NCI-H748 treated with DMSO at 0.1 percent for 48 hours (cell line): ENCODE measurements at regions not wholly inside any gene's neighbourhood (a gene's known extent, or its start where the extent isn't known, plus 50 kb on each side); places are given as distances from the start of the nearest gene placed in this dataset.
A peak's percentile ranks its signal among the peaks of the same experiment; 100 is the strongest.

Experiments
- DNase-seq: peaks from one replicate; lab custom pipeline; 2025; lab: John Stamatoyannopoulos, UW

DNA sequence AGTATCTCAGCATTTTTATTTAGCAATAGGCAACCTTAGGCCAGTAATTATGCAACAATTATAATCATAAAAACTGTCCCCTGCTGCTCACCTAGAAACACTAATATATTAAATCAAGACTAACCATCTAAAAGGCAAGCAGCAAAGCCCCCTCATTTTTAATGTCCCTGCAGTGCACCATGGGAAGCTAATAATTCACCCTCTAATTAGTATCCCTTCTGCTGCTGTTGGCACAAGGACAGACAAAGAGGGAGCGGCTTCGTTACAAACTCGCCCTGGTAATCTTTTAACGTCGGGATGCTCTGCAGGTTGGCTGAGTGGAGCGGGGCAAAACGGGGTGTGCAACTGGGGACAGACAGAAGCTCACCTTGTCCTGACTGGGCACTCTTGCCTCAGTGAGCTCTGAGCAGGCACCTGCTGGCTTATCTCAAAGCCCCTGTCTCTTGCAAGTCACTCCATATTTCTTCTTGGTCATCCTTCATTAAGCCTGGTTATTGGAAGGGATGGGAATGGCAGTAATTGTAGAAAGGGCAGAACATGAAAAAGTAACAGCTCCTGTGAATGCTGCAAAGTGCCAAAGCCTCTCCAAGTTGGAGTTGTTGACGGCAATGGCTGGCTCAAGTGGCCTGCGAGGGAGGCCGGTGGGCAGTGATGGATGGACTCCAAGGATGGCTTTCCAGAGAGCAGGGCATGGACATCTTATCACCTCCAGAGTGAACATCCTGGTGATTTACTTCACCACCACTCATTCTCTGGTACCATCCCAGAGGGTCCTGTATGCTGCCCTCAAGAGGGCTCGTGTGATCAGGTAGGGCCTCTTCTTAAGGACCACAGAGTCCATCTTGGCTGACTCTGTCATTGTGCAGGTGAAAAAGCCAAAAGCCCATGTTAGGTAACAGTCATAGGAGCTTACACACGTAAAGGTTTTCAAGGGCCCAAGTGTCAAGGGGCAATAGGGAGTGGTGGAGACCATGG, 219.6 kb upstream of the N4BP1 start:
- DNase-seq = peak; percentile 0

DNA sequence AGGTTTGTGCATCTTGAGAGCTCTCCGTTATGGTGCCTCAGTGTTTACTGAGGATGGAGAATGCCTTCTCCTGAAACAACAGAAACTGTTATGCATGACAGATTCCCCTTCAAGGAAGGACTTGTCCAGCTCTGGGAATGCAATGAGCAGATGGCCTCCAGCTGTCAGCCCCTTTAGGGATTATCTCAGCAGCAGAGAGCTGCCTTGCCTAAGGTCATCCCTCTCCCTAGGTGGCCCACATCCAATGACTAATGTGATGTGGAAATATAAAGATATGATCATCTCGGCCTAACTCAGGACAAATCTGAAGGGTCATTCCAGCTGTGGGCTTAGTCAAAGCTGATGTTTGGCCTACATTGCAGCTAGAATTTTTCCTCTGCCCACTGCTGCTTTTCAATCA, 214.3 kb upstream of the N4BP1 start:
- DNase-seq = no peak

DNA sequence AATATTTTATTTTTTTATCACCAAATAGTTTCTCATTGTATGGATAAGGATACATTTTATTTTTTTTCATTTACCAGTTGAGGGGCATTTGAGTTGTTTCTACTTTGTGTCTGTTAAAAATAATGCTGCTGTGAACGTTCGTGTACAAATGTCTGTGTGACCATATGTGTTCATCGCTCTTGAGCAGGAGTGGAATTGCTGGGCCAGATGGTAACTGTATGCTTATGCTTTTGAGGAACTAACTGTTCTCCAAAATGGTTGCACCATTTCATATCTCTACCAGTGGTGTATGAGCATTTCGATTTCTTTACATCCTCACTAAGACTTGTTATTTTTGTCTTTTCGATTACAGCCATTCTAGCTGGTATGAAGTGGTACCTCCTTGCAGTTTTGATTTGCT, 212.5 kb upstream of the N4BP1 start:
- no peak for DNase-seq

GRCh38 chr16:48820379-48820778, 210.4 kb upstream of the N4BP1 start:
- DNase-seq = no peak

GRCh38 chr16:48818257-48818656, 208.3 kb upstream of the N4BP1 start:
- no peak for DNase-seq

- DNase-seq = no peak
Observed at GRCh38 chr16:48817032-48817431, 207.1 kb upstream of the N4BP1 start.

DNA sequence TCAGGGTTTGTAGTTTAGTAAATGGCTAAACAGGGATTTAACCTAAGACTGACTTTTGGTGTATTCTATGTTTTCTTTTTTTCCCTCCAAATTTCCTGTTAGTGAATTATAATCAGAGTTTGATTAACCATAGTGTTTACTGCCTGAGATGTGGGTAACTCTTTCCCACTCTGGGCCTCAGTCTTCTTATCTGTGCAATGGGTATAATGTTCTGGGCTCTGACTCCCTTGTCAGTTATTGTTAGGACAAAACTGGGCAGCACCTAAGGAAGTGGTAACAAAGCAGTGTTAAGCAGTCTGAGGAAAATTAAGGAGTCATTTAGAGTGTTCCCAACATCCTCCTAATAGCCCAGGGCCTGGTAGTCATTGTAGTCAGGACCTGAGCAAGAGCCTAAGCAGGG, 206.4 kb upstream of the N4BP1 start:
- DNase-seq = no peak

- DNase-seq = no peak
Observed at GRCh38 chr16:48814994-48815393, 205.0 kb upstream of the N4BP1 start.

DNA sequence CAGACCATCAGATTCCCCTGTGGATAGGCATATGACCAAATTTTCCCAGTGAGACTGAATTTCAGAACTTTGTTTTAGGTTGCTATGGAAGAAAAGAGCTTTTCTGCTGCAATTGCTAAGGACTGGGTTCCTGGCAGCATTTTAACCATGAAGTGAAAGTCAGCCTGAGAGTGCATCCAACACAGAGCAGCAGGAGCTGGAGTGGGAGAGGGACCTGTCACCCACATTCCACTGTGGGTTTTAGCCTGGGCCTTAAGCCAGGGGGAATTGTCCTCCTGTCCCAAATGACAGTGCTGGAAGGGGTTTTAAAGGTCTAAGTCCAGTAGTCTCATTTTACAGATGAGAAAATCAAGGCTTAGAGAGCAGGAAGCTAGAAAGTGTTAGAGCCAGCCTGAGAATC, 203.5 kb upstream of the N4BP1 start:
- DNase-seq = no peak

DNA sequence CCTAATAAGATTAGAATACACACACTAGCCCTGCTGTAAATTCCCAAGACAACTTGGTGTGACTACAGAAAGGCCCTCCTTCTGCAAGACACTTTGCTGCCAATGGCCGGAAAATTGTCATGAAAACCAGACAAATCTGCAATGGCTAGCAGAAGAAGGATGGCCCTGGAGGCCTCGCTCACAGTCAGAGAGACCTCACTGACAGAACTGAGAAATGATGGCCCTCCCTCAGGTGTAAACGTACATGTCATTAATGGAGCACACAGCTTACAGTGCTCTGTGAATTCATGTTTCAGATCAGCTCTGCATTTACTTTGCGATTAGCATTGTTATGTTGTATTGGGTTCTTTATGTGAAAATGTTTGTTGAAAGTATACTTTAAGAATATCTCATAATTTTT, 202.9 kb upstream of the N4BP1 start:
- DNase-seq = no peak

- no peak for DNase-seq
Observed at GRCh38 chr16:48811478-48811877, 201.5 kb upstream of the N4BP1 start.

GRCh38 chr16:48810803-48811453, 200.9 kb upstream of the N4BP1 start:
- no peak for DNase-seq

DNA sequence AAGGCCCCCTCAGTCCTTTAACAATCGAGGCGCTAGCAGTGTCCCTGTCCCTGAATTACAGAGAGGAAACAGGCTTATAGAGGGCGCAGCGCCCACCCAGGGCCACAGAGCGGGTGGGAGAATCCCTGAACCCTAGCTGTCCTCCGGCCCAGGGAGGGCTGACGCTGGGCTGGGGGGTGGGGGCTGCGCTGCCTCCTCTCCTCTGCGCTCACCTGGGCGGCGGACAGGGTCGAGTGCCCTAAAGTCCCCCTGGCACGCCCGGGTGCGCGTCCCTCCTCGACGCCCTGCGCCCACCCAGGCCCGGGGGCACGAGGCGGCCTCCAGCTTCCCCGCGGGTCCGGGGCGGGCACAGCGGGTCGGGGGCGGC, 200.4 kb upstream of the N4BP1 start:
- DNase-seq = no peak

- DNase-seq = no peak
Observed at GRCh38 chr16:48790151-48790550, 180.2 kb upstream of the N4BP1 start.

DNA sequence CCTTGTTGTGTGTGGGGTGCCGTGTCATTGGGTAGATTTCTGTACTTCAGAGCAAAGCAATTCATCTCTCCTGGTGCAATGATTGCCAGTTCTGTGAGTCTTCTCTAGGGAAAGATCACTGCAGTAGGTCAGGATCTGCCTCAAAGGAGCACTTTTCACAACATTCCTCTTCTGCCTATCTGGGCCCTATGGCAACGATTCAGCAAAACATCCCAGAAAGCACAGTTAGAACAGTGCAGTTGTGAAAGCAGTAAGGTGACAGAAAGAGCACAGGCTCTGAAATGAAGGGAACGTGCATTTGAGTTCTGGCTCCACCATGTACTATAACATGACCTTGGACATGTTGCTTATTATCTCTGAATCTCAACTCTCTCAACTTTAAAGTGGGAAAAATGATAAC, 178.5 kb upstream of the N4BP1 start:
- no peak for DNase-seq

DNA sequence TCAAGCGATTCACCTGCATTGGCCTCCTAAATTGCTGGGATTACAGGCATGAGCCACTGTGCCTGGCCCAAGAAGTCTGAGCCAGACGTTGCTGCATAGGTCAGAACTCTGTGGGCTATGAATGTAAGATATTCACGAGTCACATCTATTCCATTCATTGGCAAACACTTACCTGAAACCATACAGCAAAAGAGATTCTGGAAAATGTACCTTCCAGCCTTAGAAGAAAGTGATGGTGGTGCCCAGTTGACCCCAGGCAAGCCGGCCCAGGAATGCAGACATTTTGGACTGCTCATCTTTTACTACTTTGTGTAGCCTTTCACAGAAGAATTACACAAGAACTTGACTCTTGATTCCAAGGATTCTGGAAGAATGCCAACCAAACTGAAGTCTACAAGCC, 135.6 kb upstream of the N4BP1 start:
- DNase-seq = no peak

DNA sequence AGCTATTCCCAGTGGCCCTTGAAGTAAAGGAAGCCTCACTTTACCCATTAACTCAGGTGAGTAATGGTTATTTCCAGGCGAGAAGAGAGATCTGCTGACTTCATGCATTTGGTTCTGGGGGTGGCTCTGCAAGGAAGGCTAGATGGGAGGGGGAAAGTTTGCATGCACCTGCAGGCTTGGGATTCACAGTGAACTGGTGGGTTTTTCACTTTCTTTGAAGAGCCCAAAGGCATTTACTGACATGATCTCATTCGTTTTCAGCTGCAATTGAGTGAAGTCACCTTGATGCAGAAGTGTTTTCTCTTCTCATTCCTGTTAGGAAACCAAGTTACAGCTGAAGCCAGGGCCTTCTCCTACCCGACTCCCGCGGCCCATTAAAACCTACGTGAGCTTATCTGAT, 131.0 kb upstream of the N4BP1 start:
- no peak for DNase-seq

DNA sequence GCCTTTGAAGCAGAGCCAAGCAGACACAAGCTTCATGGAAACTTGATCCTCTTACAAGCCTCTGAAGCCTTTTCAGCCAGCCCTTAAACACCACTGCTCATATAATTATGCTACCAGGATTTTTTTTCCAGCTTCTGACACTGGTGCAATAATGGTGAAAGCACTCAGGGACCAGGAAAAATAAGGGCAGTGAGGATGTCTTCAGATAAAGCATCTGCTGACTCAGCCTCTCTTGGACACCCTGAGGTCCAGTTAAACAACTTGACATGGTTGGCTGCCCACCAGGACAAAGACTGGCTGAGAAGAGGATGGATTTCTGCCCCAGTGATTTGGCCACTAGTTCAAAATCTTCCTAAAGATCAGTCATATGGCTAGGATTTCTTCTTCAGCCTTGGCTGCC, 124.2 kb upstream of the N4BP1 start:
- DNase-seq = no peak

DNA sequence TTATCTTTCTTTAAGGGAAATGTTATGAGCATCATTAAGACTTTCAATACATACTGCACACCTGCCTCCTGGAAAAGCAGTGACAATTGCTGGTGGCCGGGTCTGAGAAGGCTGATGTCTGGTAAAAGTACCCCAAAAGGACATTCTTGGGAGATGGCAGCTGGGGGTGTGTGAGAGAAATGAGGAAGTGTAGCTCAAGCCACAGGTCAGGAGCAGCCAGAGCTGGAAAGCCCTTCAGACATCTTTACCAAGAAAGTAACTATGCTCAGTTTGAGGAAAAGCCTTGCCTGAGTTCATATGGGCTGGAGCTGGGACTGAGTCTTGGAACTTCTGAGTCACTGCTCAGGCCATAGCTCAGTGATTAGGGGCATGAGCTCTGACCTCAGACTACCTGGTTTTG, 94.7 kb upstream of the N4BP1 start:
- no peak for DNase-seq

DNA sequence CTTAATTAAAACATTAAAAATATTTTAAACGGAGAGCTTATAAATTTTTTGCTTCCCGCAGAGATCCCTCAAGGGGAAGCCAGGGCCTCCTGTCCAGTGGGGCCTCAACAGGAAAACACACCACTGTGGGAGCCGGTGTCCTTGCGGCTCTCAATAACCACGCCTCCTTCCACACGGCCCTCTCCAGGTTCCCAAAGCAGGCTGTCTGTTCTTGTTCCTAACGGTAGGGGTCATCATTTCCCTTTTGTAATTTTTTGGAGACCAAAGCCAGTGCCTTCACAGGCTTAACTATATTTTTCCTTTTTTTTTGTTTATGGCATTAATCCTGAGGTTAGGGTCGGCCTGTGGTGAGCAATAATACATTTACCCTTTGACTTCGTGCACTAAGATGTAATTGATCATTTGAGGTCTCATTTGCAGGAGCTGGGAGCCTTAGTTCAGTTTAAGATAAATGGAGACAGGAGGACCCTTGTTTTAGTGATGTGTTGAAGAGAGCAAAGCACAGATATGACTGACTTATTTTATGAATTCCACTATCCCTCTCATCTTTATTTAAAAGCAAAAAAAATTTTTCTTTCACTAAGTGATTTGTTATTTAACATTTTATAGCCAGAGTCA, 77.5 kb upstream of the N4BP1 start:
- peak; percentile 52 for DNase-seq

- no peak for DNase-seq
Observed at GRCh38 chr16:48684148-48684547, 74.2 kb upstream of the N4BP1 start.

- DNase-seq = no peak
Observed at GRCh38 chr16:48682971-48683370, 73.0 kb upstream of the N4BP1 start.

DNA sequence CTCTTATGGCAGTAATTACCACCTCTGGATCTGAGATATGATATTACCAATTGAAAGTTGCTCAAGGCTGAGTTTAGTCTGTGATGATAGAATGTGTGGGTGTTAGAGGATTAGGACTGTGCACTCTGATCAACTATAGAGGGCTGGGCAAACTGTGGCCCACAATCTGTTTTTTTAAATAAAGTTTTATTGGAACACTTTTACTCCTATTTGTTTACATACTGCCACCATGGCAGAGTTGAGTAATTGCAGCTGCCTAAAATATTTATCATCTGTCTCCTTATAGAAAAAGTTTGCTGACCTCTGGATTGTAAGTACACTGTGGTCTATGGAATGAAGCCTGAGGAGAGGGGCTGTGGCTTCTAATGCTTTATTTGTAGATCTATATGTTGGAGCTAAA, 71.5 kb upstream of the N4BP1 start:
- DNase-seq = no peak
